NCI-H2107 treated with DMSO at 0.1 percent for 48 hours (cell line): ENCODE measurements at regions not wholly inside any gene's neighbourhood (a gene's known extent, or its start where the extent isn't known, plus 50 kb on each side); places are given as distances from the start of the nearest gene placed in this dataset.

Experiments used
- DNase-seq: peaks from one replicate; lab custom pipeline; 2025; ENCODE audit not compliant: unreplicated experiment; lab: John Stamatoyannopoulos, UW

GRCh38 chr2:151157000-151157735 is 104.5 kb downstream of the RBM43 start:
- no peak for DNase-seq

GRCh38 chr2:151156431-151156830 is 105.2 kb downstream of the RBM43 start:
- DNase-seq: no peak

- DNase-seq: no peak
These were observed 108.1 kb downstream of the RBM43 start for GRCh38 chr2:151153601-151154000.

- no peak for DNase-seq
These were observed 111.0 kb downstream of the RBM43 start for GRCh38 chr2:151150331-151151320.

- DNase-seq: no peak
These were observed 123.2 kb downstream of the RBM43 start for GRCh38 chr2:151138507-151138906.

- no peak for DNase-seq
These were observed 124.1 kb downstream of the RBM43 start for GRCh38 chr2:151137526-151137925.

- no peak for DNase-seq
These were observed 141.7 kb downstream of the RBM43 start for GRCh38 chr2:151120011-151120410.

- no peak for DNase-seq
These were observed 142.3 kb downstream of the RBM43 start for GRCh38 chr2:151119374-151119773.

GRCh38 chr2:151118269-151118668 is 143.4 kb downstream of the RBM43 start:
- no peak for DNase-seq

- no peak for DNase-seq
These were observed 146.8 kb downstream of the RBM43 start for GRCh38 chr2:151114874-151115273.

- DNase-seq: no peak
These were observed 148.3 kb downstream of the RBM43 start for GRCh38 chr2:151113318-151113717.

GRCh38 chr2:151111599-151112278 is 149.9 kb downstream of the RBM43 start:
- DNase-seq: no peak

GRCh38 chr2:151106805-151107506 is 154.7 kb downstream of the RBM43 start:
- no peak for DNase-seq

- DNase-seq: no peak
These were observed 158.1 kb downstream of the RBM43 start for GRCh38 chr2:151103551-151103950.

GRCh38 chr2:151102226-151102625 is 159.4 kb downstream of the RBM43 start:
- no peak for DNase-seq

- no peak for DNase-seq
These were observed 162.8 kb downstream of the RBM43 start for GRCh38 chr2:151098841-151099240.

- DNase-seq: no peak
These were observed 163.8 kb downstream of the RBM43 start for GRCh38 chr2:151097895-151098294.

- no peak for DNase-seq
These were observed 164.5 kb downstream of the RBM43 start for GRCh38 chr2:151097128-151097527.

- DNase-seq: no peak
These were observed 165.4 kb downstream of the RBM43 start for GRCh38 chr2:151096235-151096634.

GRCh38 chr2:151095463-151095862 is 166.2 kb downstream of the RBM43 start:
- DNase-seq: no peak

- DNase-seq: no peak
These were observed 170.1 kb downstream of the RBM43 start for GRCh38 chr2:151091583-151091982.
